ENCODE measurements at regions not wholly inside any gene's neighbourhood (a gene's known extent, or its start where the extent isn't known, plus 50 kb on each side); places are given as distances from the start of the nearest gene placed in this dataset.

DNA sequence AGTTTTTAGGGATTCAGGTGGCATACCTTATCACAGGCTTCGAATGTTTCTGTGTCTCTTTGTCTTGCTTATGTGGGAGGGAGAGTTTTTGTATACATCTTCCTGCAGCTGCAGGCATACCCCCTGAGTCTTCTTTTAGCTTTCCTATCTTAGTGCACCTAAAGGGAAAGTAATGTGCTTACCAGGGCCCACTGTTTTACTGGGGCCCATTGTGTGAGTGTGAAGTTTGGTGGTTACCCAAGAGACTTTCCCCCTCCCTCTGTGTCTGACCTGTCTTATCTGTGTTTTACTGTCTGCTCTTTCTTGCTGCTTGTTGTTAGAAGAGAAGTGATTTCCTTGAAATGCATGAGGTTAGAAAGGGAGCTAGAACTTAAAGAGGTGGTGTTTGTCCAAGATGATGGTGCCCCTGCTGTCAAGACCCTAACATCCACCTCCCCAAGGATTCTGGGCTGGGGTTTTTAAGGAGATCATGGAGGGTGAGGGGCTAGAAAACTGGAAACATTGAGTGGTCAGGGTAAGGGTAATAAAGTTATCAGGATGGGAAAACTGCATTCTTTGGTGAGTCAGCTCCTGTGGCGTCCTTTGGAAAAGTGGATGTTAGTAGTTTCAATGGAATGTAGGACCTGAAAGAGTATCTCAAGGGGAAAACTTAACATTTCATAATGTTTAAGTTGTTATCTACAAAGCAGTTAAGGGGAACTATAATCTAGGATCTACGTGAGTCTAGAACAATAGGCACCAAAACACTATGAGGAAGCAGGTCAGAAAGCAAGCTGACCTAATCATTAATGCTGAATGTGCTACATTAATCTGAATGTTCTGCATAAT lies 583.5 kb upstream of the TUSC1 start:
- Histone ChIP-seq H3K36me3 (ENCODE audit: control insufficient read depth in 2 of 2, insufficient read depth in 1 of 2, low read length in 2 of 2) (no peaks in the 10 kb centered on the region), H3K9me3 (ENCODE audit: control insufficient read depth, insufficient read depth, low read depth, low read length) (no peaks in the 10 kb centered on the region), H3K4me1 (ENCODE audit: control insufficient read depth, insufficient read depth, low read length) (no peaks in the 10 kb centered on the region), H3K27ac (ENCODE audit: extremely low read depth, low read depth, low read length) (no peak overlapping the region), H3K4me3 (ENCODE audit: low read depth, low read length) (no peak overlapping the region)
- ChIA-PET CTCF (no interaction called here), POLR2A (no interaction called here)
- TF ChIP-seq KLF8 (tag by site-specific recombination; IDR thresholded peaks at IDR 0.05) (no peak), OVOL3 (tag by site-specific recombination; IDR thresholded peaks at IDR 0.05) (no peak), ZNF792 (tag by site-specific recombination; IDR thresholded peaks at IDR 0.05) (no peak), SETDB1 (IDR thresholded peaks at IDR 0.05; ENCODE audit: insufficient read length, low read length) (no peak), ZNF2 (tag by site-specific recombination; IDR thresholded peaks at IDR 0.05) (no peak), ZNF202 (tag by site-specific recombination; IDR thresholded peaks at IDR 0.05; ENCODE audit: borderline replicate concordance) (no peak), ZNF10 (tag by site-specific recombination; IDR thresholded peaks at IDR 0.05) (no peak), ZNF391 (tag by site-specific recombination; IDR thresholded peaks at IDR 0.05; ENCODE audit: borderline replicate concordance, low read depth) (no peak), ZNF426 (tag by site-specific recombination; IDR thresholded peaks at IDR 0.05) (no peak), ZNF266 (tag by site-specific recombination; IDR thresholded peaks at IDR 0.05; ENCODE audit: low read depth) (no peak), PRDM6 (tag by site-specific recombination; IDR thresholded peaks at IDR 0.05) (no peak)

DNA sequence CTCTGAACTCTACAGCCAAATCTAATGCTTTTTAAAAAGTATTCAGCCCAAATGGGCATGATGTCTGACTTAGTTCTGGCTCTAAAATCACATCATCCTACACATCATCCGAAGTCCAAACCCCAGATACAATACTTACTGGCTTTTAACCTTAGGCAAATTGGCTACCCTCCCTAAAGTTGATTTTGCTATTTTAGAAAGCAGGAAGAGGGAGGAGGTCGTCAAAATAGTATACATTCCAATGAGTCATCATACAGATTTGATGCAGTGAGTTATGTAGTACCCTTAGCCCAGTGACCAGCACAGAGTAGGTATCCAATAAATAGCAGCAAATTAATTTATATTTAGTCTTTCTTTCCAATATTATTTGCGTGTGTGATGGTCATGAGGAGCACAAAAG lies 582.0 kb upstream of the TUSC1 start:
- Histone ChIP-seq H3K4me1 (ENCODE audit: control insufficient read depth, insufficient read depth, low read length) (no peaks in the 10 kb centered on the region), H3K36me3 (ENCODE audit: control insufficient read depth in 2 of 2, insufficient read depth in 1 of 2, low read length in 2 of 2) (no peaks in the 10 kb centered on the region), H3K27ac (ENCODE audit: extremely low read depth, low read depth, low read length) (no peak overlapping the region), H3K9me3 (ENCODE audit: control insufficient read depth, insufficient read depth, low read depth, low read length) (no peaks in the 10 kb centered on the region), H3K4me3 (ENCODE audit: low read depth, low read length) (no peak overlapping the region)
- TF ChIP-seq GFI1B (tag by site-specific recombination; IDR thresholded peaks at IDR 0.05) (no peak), GLIS2 (tag by site-specific recombination; IDR thresholded peaks at IDR 0.05) (no peak), PBX3 (CRISPR knock-in tag; IDR thresholded peaks at IDR 0.05) (no peak), GLI4 (tag by site-specific recombination; IDR thresholded peaks at IDR 0.05) (no peak), MYNN (tag by site-specific recombination; IDR thresholded peaks at IDR 0.05; ENCODE audit: borderline replicate concordance) (no peak), ZEB2 (tag by site-specific recombination; IDR thresholded peaks at IDR 0.05) (no peak), ZNF654 (tag by site-specific recombination; IDR thresholded peaks at IDR 0.05; ENCODE audit: low read depth) (no peak), ZNF175 (tag by site-specific recombination; IDR thresholded peaks at IDR 0.05) (no peak), ZNF549 (tag by site-specific recombination; IDR thresholded peaks at IDR 0.05) (no peak), BCL11B (tag by site-specific recombination; IDR thresholded peaks at IDR 0.05; ENCODE audit: low read depth) (no peak), ZNF302 (tag by site-specific recombination; IDR thresholded peaks at IDR 0.05; ENCODE audit: low read depth) (no peak), ZNF211 (tag by site-specific recombination; IDR thresholded peaks at IDR 0.05; ENCODE audit: low read depth) (no peak), ZNF248 (tag by site-specific recombination; IDR thresholded peaks at IDR 0.05) (no peak), ZFP3 (tag by site-specific recombination; IDR thresholded peaks at IDR 0.05; ENCODE audit: low read depth) (no peak), ZNF837 (tag by site-specific recombination; IDR thresholded peaks at IDR 0.05) (no peak), ZNF121 (tag by site-specific recombination; IDR thresholded peaks at IDR 0.05) (no peak), ZNF544 (tag by site-specific recombination; IDR thresholded peaks at IDR 0.05) (no peak)
- TF ChIP-seq, protein P1, sequence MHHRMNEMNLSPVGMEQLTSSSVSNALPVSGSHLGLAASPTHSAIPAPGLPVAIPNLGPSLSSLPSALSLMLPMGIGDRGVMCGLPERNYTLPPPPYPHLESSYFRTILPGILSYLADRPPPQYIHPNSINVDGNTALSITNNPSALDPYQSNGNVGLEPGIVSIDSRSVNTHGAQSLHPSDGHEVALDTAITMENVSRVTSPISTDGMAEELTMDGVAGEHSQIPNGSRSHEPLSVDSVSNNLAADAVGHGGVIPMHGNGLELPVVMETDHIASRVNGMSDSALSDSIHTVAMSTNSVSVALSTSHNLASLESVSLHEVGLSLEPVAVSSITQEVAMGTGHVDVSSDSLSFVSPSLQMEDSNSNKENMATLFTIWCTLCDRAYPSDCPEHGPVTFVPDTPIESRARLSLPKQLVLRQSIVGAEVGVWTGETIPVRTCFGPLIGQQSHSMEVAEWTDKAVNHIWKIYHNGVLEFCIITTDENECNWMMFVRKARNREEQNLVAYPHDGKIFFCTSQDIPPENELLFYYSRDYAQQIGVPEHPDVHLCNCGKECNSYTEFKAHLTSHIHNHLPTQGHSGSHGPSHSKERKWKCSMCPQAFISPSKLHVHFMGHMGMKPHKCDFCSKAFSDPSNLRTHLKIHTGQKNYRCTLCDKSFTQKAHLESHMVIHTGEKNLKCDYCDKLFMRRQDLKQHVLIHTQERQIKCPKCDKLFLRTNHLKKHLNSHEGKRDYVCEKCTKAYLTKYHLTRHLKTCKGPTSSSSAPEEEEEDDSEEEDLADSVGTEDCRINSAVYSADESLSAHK (tag by site-specific recombination; IDR thresholded peaks at IDR 0.05): no peak
- TF ChIP-seq, protein P2, sequence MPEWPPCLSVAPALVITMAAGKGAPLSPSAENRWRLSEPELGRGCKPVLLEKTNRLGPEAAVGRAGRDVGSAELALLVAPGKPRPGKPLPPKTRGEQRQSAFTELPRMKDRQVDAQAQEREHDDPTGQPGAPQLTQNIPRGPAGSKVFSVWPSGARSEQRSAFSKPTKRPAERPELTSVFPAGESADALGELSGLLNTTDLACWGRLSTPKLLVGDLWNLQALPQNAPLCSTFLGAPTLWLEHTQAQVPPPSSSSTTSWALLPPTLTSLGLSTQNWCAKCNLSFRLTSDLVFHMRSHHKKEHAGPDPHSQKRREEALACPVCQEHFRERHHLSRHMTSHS (tag by site-specific recombination; IDR thresholded peaks at IDR 0.05): no peak
- POLR2A ChIA-PET: no interaction called here
- CTCF ChIA-PET: no interaction called here

Measured in HEK293 (cell line).